ENCODE measurements at regions not wholly inside any gene's neighbourhood (a gene's known extent, or its start where the extent isn't known, plus 50 kb on each side); places are given as distances from the start of the nearest gene placed in this dataset.

- FAIRE-seq, result no peak
- TF ChIP-seq, protein P1, sequence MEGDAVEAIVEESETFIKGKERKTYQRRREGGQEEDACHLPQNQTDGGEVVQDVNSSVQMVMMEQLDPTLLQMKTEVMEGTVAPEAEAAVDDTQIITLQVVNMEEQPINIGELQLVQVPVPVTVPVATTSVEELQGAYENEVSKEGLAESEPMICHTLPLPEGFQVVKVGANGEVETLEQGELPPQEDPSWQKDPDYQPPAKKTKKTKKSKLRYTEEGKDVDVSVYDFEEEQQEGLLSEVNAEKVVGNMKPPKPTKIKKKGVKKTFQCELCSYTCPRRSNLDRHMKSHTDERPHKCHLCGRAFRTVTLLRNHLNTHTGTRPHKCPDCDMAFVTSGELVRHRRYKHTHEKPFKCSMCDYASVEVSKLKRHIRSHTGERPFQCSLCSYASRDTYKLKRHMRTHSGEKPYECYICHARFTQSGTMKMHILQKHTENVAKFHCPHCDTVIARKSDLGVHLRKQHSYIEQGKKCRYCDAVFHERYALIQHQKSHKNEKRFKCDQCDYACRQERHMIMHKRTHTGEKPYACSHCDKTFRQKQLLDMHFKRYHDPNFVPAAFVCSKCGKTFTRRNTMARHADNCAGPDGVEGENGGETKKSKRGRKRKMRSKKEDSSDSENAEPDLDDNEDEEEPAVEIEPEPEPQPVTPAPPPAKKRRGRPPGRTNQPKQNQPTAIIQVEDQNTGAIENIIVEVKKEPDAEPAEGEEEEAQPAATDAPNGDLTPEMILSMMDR (IDR thresholded peaks at IDR 0.05; ENCODE audit: insufficient read depth, low read length, severe bottlenecking), result no peak
- Histone ChIP-seq H3K36me3 (ENCODE audit: control insufficient read depth, insufficient read depth, low read length) (no peaks in the 10 kb centered on the region), H3K4me3 (ENCODE audit: low read depth, low read length) (no peak overlapping the region), H3K27me3 (ENCODE audit: control insufficient read depth, insufficient read depth, low read length) (no peaks in the 10 kb centered on the region)
- DNase-seq (ENCODE audit: low read depth), result no peak
Measured at GRCh38 chr6:67667637-67668422, 967.3 kb upstream of the ADGRB3 start.

GRCh38 chr6:67666177-67666964 is 968.7 kb upstream of the ADGRB3 start:
- no peak for FAIRE-seq
- Histone ChIP-seq H3K36me3 (ENCODE audit: control insufficient read depth, insufficient read depth, low read length) (no peaks in the 10 kb centered on the region), H3K27me3 (ENCODE audit: control insufficient read depth, insufficient read depth, low read length) (no peaks in the 10 kb centered on the region), H3K4me3 (ENCODE audit: low read depth, low read length) (no peak overlapping the region)
- TF ChIP-seq, protein P1 (IDR thresholded peaks at IDR 0.05; ENCODE audit: insufficient read depth, low read length, severe bottlenecking), result no peak
- DNase-seq (ENCODE audit: low read depth), result no peak

DNA sequence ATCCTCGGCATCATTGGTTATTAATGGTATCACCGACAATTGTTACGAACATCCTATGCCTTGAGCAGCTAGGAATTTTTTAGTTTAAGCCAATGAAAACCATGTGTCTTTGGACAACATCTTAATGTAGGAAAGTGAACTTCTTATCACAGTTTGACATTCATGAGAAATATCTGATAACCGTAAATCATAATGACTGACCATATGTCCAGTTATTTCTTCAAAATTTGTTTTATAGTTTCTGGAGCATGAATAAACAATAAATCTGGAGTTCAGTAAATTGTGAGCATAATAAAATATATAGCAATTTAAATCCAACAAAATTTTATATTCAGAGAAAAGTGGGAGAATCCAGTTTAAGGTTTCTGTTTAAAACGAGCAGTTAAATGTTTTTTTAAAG is 970.1 kb upstream of the ADGRB3 start:
- Histone ChIP-seq H3K36me3 (ENCODE audit: control insufficient read depth, insufficient read depth, low read length) (no peaks in the 10 kb centered on the region), H3K27me3 (ENCODE audit: control insufficient read depth, insufficient read depth, low read length) (no peaks in the 10 kb centered on the region), H3K4me3 (ENCODE audit: low read depth, low read length) (no peak overlapping the region)
- DNase-seq (ENCODE audit: low read depth), result no peak
- TF ChIP-seq, protein P1 (IDR thresholded peaks at IDR 0.05; ENCODE audit: insufficient read depth, low read length, severe bottlenecking), result no peak
- FAIRE-seq, result no peak

DNA sequence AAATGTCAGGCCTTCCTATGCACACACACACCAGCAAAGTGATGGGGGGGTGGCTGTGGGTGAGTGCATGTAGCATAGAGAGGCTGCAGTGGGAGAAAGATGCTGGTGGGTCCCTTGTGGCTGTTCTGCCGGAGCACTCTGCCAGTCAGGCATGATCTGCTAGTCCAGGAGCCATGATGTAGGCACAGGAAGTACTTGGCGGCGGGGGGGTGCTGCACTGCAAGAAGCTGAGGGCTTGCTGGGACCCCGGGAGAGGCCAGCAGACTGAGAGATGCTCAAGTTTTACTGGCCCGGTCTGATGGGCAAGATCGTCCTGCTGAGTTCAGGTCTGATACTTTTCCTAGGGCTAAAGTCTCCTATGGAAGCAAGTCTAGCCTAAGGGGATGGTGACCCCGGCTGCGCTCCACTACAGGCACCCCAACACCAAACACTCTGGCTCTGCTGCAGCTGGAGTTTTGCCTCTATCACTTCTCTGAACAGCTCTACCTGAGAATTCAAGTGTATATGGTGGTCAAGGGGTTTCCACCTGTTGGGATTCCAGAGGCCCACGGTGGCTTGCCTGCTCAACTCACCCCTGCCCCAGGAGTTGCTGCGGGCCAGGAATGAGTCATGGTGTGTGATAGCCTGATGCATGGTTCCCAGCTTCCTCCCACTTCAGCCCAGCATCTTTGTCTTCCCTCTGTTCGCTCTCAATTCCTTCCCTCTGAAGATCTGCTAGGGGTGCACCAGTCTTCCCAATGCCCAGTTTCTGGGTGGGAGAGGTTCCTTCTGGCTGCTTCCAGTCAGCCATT is 971.8 kb upstream of the ADGRB3 start:
- TF ChIP-seq, protein P1 (IDR thresholded peaks at IDR 0.05; ENCODE audit: insufficient read depth, low read length, severe bottlenecking), result no peak
- no peak overlapping the region for H3K4me3 ChIP-seq (ENCODE audit: low read depth, low read length)
- DNase-seq (ENCODE audit: low read depth) (no peak), FAIRE-seq (no peak)
- no peaks in the 10 kb centered on the region for H3K27me3 ChIP-seq (ENCODE audit: control insufficient read depth, insufficient read depth, low read length)
- no peaks in the 10 kb centered on the region for H3K36me3 ChIP-seq (ENCODE audit: control insufficient read depth, insufficient read depth, low read length)

DNA sequence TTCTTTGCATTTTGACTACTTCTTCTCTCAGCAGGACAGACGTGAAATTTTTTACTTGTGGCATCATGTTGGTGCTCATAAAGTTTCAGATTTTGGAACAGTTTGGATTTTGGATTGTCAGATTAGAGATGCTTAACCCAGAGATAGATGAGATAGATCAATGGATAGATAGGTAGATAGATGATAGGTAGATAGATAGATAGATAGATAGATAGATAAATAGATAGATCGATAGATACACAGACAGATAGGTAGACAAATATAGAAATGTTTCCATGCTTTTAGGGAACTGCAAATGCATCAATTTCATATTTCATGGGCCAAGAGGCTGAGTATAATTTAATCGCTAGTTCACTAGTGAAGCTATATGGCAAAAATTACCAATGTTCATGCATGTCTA is 981.5 kb upstream of the ADGRB3 start:
- DNase-seq (ENCODE audit: low read depth) (no peak), FAIRE-seq (no peak)
- Histone ChIP-seq H3K4me3 (ENCODE audit: low read depth, low read length) (no peak overlapping the region), H3K27me3 (ENCODE audit: control insufficient read depth, insufficient read depth, low read length) (no peaks in the 10 kb centered on the region), H3K36me3 (ENCODE audit: control insufficient read depth, insufficient read depth, low read length) (no peaks in the 10 kb centered on the region)
- TF ChIP-seq, protein P1 (IDR thresholded peaks at IDR 0.05; ENCODE audit: insufficient read depth, low read length, severe bottlenecking), result no peak

All from bronchial epithelial cell (primary cell).